PC-3 (cell line): ENCODE measurements at regions not wholly inside any gene's neighbourhood (a gene's known extent, or its start where the extent isn't known, plus 50 kb on each side); places are given as distances from the start of the nearest gene placed in this dataset.

Experiments used
- EZH2 ChIP-seq: fragments of 300-600 bp; sonication (generic); IDR thresholded peaks from one replicate; pipeline ENCODE4 v1.6.1; 2017; ENCODE audit warnings: antibody characterized with exemption, mild to moderate bottlenecking, low read length; ENCODE audit not compliant: unreplicated experiment
- TF ChIP-seq, protein P1 (sequence below): fragments of 300-600 bp; sonication (generic); conservative IDR thresholded peaks from 2 replicates; pipeline ENCODE4 v1.5.1; 2017; ENCODE audit warnings: antibody characterized with exemption, low read depth, mild to moderate bottlenecking, low read length

- TF ChIP-seq, protein P1, sequence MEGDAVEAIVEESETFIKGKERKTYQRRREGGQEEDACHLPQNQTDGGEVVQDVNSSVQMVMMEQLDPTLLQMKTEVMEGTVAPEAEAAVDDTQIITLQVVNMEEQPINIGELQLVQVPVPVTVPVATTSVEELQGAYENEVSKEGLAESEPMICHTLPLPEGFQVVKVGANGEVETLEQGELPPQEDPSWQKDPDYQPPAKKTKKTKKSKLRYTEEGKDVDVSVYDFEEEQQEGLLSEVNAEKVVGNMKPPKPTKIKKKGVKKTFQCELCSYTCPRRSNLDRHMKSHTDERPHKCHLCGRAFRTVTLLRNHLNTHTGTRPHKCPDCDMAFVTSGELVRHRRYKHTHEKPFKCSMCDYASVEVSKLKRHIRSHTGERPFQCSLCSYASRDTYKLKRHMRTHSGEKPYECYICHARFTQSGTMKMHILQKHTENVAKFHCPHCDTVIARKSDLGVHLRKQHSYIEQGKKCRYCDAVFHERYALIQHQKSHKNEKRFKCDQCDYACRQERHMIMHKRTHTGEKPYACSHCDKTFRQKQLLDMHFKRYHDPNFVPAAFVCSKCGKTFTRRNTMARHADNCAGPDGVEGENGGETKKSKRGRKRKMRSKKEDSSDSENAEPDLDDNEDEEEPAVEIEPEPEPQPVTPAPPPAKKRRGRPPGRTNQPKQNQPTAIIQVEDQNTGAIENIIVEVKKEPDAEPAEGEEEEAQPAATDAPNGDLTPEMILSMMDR, result no peak
- no peak for TF ChIP-seq EZH2
Observed at GRCh38 chr3:40637906-40638305, 113.1 kb downstream of the ZNF621 start.
